H9 (cell line): ENCODE measurements at regions not wholly inside any gene's neighbourhood (a gene's known extent, or its start where the extent isn't known, plus 50 kb on each side); places are given as distances from the start of the nearest gene placed in this dataset.
"Not testable (repeated sequence)": the region's sequence is repeated elsewhere in the genome, so short reads cannot be mapped to it uniquely, and the experiment has no call there.

Source experiments
- DNase-seq: peaks from one replicate; pipeline ENCODE4 v3.0.0-alpha.2; 2017
- H2AFZ ChIP-seq: one replicate; pipeline ENCODE4 v1.6.1; 2013; ENCODE audit warnings: mild to moderate bottlenecking, low read length, control low read depth, moderate library complexity
- H2AK5ac ChIP-seq: 2 replicates; pipeline ENCODE4 v1.6.1; 2013; ENCODE audit warnings: low read length, control low read depth, mixed read lengths; ENCODE audit not compliant: insufficient read length
- H2BK120ac ChIP-seq: one replicate; pipeline ENCODE4 v1.6.1; 2013; ENCODE audit warnings: low read depth, mild to moderate bottlenecking, low read length, control low read depth, inconsistent platforms; ENCODE audit not compliant: poor library complexity, severe bottlenecking
- H2BK12ac ChIP-seq: 2 replicates; pipeline ENCODE4 v1.6.1; 2013; ENCODE audit warnings: low read length, control low read depth, mixed read lengths, low read depth; ENCODE audit not compliant: insufficient read length
- H2BK15ac ChIP-seq: 2 replicates; pipeline ENCODE4 v1.6.1; 2013; ENCODE audit warnings: low read depth, low read length, control low read depth
- H2BK20ac ChIP-seq: one replicate; pipeline ENCODE4 v1.6.1; 2013; ENCODE audit warnings: low read depth, mild to moderate bottlenecking, low read length, control low read depth, inconsistent platforms; ENCODE audit not compliant: poor library complexity, severe bottlenecking
- H2BK5ac ChIP-seq: 2 replicates; pipeline ENCODE4 v1.6.1; 2013; ENCODE audit warnings: low read length, control low read depth, mixed read lengths; ENCODE audit not compliant: insufficient read length
- H3K14ac ChIP-seq: 2 replicates; pipeline ENCODE4 v1.6.1; 2013; ENCODE audit warnings: low read length, control low read depth; ENCODE audit not compliant: insufficient read depth
- H3K18ac ChIP-seq: 2 replicates; pipeline ENCODE4 v1.6.1; 2013; ENCODE audit warnings: low read depth, mild to moderate bottlenecking, mixed read lengths, low read length, control low read depth; ENCODE audit not compliant: insufficient read length
- H3K23ac ChIP-seq: 2 replicates; pipeline ENCODE4 v1.6.1; 2013; ENCODE audit warnings: low read length, control low read depth, mixed read lengths, low read depth; ENCODE audit not compliant: insufficient read length
- H3K23me2 ChIP-seq: 2 replicates; pipeline ENCODE4 v1.6.1; 2013; ENCODE audit warnings: low read depth, mild to moderate bottlenecking, mixed read lengths, low read length, control low read depth; ENCODE audit not compliant: insufficient read length, poor library complexity, severe bottlenecking
- H3K27ac ChIP-seq: 2 replicates; pipeline ENCODE4 v1.5.1; 2013; ENCODE audit warnings: low read length, control low read depth, mixed read lengths, low read depth; ENCODE audit not compliant: insufficient read length
- H3K27me3 ChIP-seq: 2 replicates; pipeline ENCODE4 v1.6.1; 2013; ENCODE audit warnings: low read length, control low read depth, inconsistent platforms; ENCODE audit not compliant: insufficient read depth
- H3K4ac ChIP-seq: 2 replicates; pipeline ENCODE4 v1.6.1; 2013; ENCODE audit warnings: low read depth, mild to moderate bottlenecking, control low read depth, inconsistent platforms, low read length, moderate library complexity
- H3K4me1 ChIP-seq: 2 replicates; pipeline ENCODE4 v1.6.1; 2013; ENCODE audit warnings: low read length, control low read depth, inconsistent platforms; ENCODE audit not compliant: insufficient read depth
- H3K4me2 ChIP-seq: 2 replicates; pipeline ENCODE4 v1.6.1; 2013; ENCODE audit warnings: low read length, control low read depth, mixed read lengths; ENCODE audit not compliant: insufficient read length, insufficient read depth
- H3K56ac ChIP-seq: 2 replicates; pipeline ENCODE4 v1.6.1; 2013; ENCODE audit warnings: low read depth, mild to moderate bottlenecking, mixed read lengths, low read length, control low read depth; ENCODE audit not compliant: insufficient read length
- H3K79me1 ChIP-seq: 2 replicates; pipeline ENCODE4 v1.6.1; 2013; ENCODE audit warnings: low read depth, mild to moderate bottlenecking, moderate library complexity, low read length, control low read depth, inconsistent platforms; ENCODE audit not compliant: insufficient read depth, poor library complexity, severe bottlenecking
- H3K79me2 ChIP-seq: 2 replicates; pipeline ENCODE4 v1.6.1; 2013; ENCODE audit warnings: low read length, control low read depth, inconsistent platforms; ENCODE audit not compliant: insufficient read depth
- H3K9ac ChIP-seq: 2 replicates; pipeline ENCODE4 v1.6.1; 2013; ENCODE audit warnings: low read length, control low read depth, mixed read lengths; ENCODE audit not compliant: insufficient read length; ENCODE audit errors: extremely low read depth
- H3K9me3 ChIP-seq: one replicate; pipeline ENCODE4 v1.6.1; 2013; ENCODE audit warnings: low read depth, low read length, inconsistent platforms; ENCODE audit not compliant: control insufficient read depth
- H3T11ph ChIP-seq: one replicate; pipeline ENCODE4 v1.6.1; 2013; ENCODE audit warnings: mild to moderate bottlenecking, low read length, control low read depth, inconsistent platforms
- H4K20me1 ChIP-seq: one replicate; pipeline ENCODE4 v1.6.1; 2013; ENCODE audit not compliant: control insufficient read depth, insufficient read length, insufficient read depth
- H4K5ac ChIP-seq: 2 replicates; pipeline ENCODE4 v1.6.1; 2013; ENCODE audit warnings: low read depth, mild to moderate bottlenecking, mixed read lengths, low read length, control low read depth; ENCODE audit not compliant: insufficient read length
- H4K8ac ChIP-seq: replicated peaks from 2 replicates; pipeline ENCODE4 v1.6.1; 2013; ENCODE audit warnings: low read length, control low read depth, mixed read lengths, low read depth; ENCODE audit not compliant: insufficient read length
- H4K91ac ChIP-seq: 2 replicates; pipeline ENCODE4 v1.6.1; 2013; ENCODE audit warnings: low read depth, mild to moderate bottlenecking, moderate library complexity, mixed read lengths, low read length, control low read depth; ENCODE audit not compliant: insufficient read length
- H3K27ac Mint-ChIP-seq, 3 experiments: 2 replicates in 2 of 3; 3 replicates in 1 of 3; pipeline ENCODE4 v1.8.0; 2020 to 2021; ENCODE audit warnings: mixed read lengths in 3 of 3, mild to moderate bottlenecking in 1 of 3, moderate library complexity in 1 of 3
- H3K27me3 Mint-ChIP-seq: 2 replicates; pipeline ENCODE4 v1.8.0; 2021; ENCODE audit warnings: low read depth, mild to moderate bottlenecking, moderate library complexity, mixed read lengths
- H3K36me3 Mint-ChIP-seq, 3 experiments: 2 replicates in 2 of 3; 3 replicates in 1 of 3; pipeline ENCODE4 v1.8.0; 2020 to 2021; ENCODE audit warnings: low read depth in 3 of 3, mixed read lengths in 3 of 3; ENCODE audit not compliant: insufficient read depth in 1 of 3
- H3K4me1 Mint-ChIP-seq, 2 experiments: 2 replicates each; pipeline ENCODE4 v1.8.0; 2020; ENCODE audit warnings: mixed read lengths in 2 of 2
- H3K4me3 Mint-ChIP-seq, 2 experiments: 2 replicates in 1 of 2; 3 replicates in 1 of 2; pipeline ENCODE4 v1.8.0; 2020 to 2021; ENCODE audit warnings: mild to moderate bottlenecking in 2 of 2, mixed read lengths in 2 of 2, moderate library complexity in 1 of 2
- H3K9me3 Mint-ChIP-seq, 2 experiments: 2 replicates in 1 of 2; 3 replicates in 1 of 2; pipeline ENCODE4 v1.8.0; 2020; ENCODE audit warnings: mild to moderate bottlenecking in 2 of 2, mixed read lengths in 2 of 2, moderate library complexity in 1 of 2
- WGBS: extraction: QIAGEN DNeasy Blood & Tissue Kit; methylation state at CpG from one replicate; pipeline ENCODE4 v1.1.7; 2013; ENCODE audit warnings: missing lambda C conversion rate, low lambda C conversion rate, mixed read lengths; ENCODE audit not compliant: insufficient read length; ENCODE audit errors: extremely low coverage; 5-methylcytosine and 5-hydroxymethylcytosine counted together
- TF ChIP-seq, protein P1 (sequence below): fragments of 200-600 bp; sonication (generic); conservative IDR thresholded peaks from 3 replicates; pipeline ENCODE4 v1.8.0; 2021; ENCODE audit warnings: antibody characterized with exemption, mild to moderate bottlenecking

DNA sequence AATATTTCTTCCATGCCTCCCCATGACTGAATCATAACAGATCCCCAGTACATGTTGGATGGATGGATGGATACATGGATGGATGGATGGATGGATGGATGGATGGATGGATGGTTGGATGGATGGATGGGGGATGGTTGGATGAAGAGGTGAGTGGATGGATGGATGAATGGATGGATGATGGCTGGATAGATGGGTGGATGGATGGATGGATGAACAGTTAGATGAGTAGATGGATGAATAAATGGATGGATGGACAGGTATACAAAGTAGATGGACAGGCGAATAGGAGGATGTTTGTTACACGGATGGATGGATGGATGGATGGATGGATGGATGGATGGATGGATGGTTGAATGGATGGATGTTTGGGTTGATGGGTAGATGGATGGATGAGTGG lies 120.0 kb upstream of the HAND1 start:
- Histone ChIP-seq H3K4ac (no peak overlapping the region), H3K23me2 (no peaks in the 10 kb centered on the region), H3K23ac (no peak overlapping the region), H3K9me3 (no peaks in the 10 kb centered on the region), H3K14ac (no peak overlapping the region), H2AK5ac (no peak overlapping the region), H2BK20ac (no peak overlapping the region), H2BK5ac (no peak overlapping the region), H3K79me1 (no peaks in the 10 kb centered on the region), H2BK120ac (no peak overlapping the region), H3K27me3 (no peaks in the 10 kb centered on the region), H4K8ac (no peak overlapping the region), H3T11ph (no peak overlapping the region), H3K4me2 (no peak overlapping the region), H3K56ac (no peak overlapping the region), H3K79me2 (no peaks in the 10 kb centered on the region), H3K9ac (no peak overlapping the region), H3K4me1 (no peaks in the 10 kb centered on the region), H2AFZ (no peak overlapping the region), H4K91ac (no peak overlapping the region), H4K5ac (no peak overlapping the region), H2BK12ac (no peak overlapping the region), H4K20me1 (no peaks in the 10 kb centered on the region), H3K18ac (no peak overlapping the region), H2BK15ac (no peak overlapping the region), H3K27ac (no peak overlapping the region)
- Mint-ChIP-seq H3K27me3 (peaks cover 35% of the 10 kb centered on the region), H3K4me3 (no peak overlapping the region), H3K36me3 (no peaks in the 10 kb centered on the region), H3K27ac (no peak overlapping the region), H3K4me1 (no peaks in the 10 kb centered on the region), H3K9me3 (peaks cover 0 to 3% of the 10 kb centered on the region in 2 experiments; a peak in 2 of 5 replicates)
- TF ChIP-seq, protein P1, sequence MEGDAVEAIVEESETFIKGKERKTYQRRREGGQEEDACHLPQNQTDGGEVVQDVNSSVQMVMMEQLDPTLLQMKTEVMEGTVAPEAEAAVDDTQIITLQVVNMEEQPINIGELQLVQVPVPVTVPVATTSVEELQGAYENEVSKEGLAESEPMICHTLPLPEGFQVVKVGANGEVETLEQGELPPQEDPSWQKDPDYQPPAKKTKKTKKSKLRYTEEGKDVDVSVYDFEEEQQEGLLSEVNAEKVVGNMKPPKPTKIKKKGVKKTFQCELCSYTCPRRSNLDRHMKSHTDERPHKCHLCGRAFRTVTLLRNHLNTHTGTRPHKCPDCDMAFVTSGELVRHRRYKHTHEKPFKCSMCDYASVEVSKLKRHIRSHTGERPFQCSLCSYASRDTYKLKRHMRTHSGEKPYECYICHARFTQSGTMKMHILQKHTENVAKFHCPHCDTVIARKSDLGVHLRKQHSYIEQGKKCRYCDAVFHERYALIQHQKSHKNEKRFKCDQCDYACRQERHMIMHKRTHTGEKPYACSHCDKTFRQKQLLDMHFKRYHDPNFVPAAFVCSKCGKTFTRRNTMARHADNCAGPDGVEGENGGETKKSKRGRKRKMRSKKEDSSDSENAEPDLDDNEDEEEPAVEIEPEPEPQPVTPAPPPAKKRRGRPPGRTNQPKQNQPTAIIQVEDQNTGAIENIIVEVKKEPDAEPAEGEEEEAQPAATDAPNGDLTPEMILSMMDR: no peak
- DNase-seq: no peak
- 100% methylated on average over 1 of the region's 2 CpGs for WGBS

DNA sequence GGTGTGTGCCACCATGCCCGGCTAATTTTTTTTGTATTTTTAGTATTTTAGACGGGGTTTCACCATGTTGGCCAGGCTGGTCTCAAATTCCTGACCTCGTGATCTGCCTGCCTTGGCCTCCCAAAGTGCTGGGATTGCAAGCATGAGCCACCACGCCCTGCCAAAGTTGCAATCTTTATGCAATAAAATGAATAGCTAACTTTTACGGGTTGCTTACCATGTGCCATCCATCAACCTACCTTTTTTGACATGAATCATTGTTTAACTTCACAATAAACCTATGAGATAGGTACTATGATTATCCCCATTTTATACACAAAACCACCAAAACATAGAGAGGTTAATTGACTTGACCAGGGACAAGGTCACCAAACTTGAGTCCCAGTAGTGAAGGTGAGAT lies 118.8 kb upstream of the HAND1 start:
- DNase-seq, H4K8ac ChIP-seq, H3K23ac ChIP-seq, H3K27me3 ChIP-seq, H3K4me1 Mint-ChIP-seq, H4K5ac ChIP-seq, H3K4me1 ChIP-seq, H3K36me3 Mint-ChIP-seq, H3K27ac ChIP-seq, H2BK12ac ChIP-seq, H2AK5ac ChIP-seq, H4K20me1 ChIP-seq, H3K9ac ChIP-seq, H3K23me2 ChIP-seq, H3K4me3 Mint-ChIP-seq, H4K91ac ChIP-seq, H3K14ac ChIP-seq, H3K56ac ChIP-seq, H3K79me2 ChIP-seq, H2BK5ac ChIP-seq, H3K18ac ChIP-seq, H2BK15ac ChIP-seq, H3K4me2 ChIP-seq, H2AFZ ChIP-seq, H3K79me1 ChIP-seq, H3K9me3 ChIP-seq, H3T11ph ChIP-seq, H3K4ac ChIP-seq, H3K9me3 Mint-ChIP-seq, H2BK20ac ChIP-seq, H3K27ac Mint-ChIP-seq, H2BK120ac ChIP-seq: not testable (repeated sequence)
- WGBS: no CpG with 5 or more reads among the region's 5 CpGs
- peaks cover 28% of the 10 kb centered on the region for H3K27me3 Mint-ChIP-seq
